CD8-positive, alpha-beta memory T cell (primary cell): ENCODE measurements at regions not wholly inside any gene's neighbourhood (a gene's known extent, or its start where the extent isn't known, plus 50 kb on each side); places are given as distances from the start of the nearest gene placed in this dataset.

Experiments
- CTCF ChIA-PET: fragments of 350-600 bp; sonication (Branson Sonifier 250); formaldehyde crosslinking; loops from one replicate; lab custom pipeline; 2021; ENCODE audit warnings: antibody characterized with exemption; lab: Charles Lee
- POLR2A ChIA-PET: fragments of 350-600 bp; sonication (Branson Sonifier 250); formaldehyde crosslinking; loops from one replicate; lab custom pipeline; 2021; ENCODE audit warnings: antibody characterized with exemption; lab: Charles Lee
- DNase-seq, 5 donors: peaks; one replicate each; pipeline versions ENCODE4 v3.0.0 to v3.0.0-alpha.2; 2020 to 2022; ENCODE audit warnings: mixed read lengths in 1 of 5
- H3K27ac ChIP-seq: one replicate; pipeline ENCODE4 v1.7.0; 2013; ENCODE audit warnings: low read depth, mild to moderate bottlenecking, low read length, moderate library complexity
- H3K27me3 ChIP-seq: 2 replicates; pipeline ENCODE4 v1.7.0; 2013; ENCODE audit warnings: low read length, mild to moderate bottlenecking; ENCODE audit not compliant: insufficient read depth, poor library complexity, severe bottlenecking
- H3K36me3 ChIP-seq: 2 replicates; pipeline ENCODE4 v1.7.0; 2013; ENCODE audit warnings: mild to moderate bottlenecking, low read length, moderate library complexity; ENCODE audit not compliant: insufficient read depth
- H3K4me1 ChIP-seq: 2 replicates; pipeline ENCODE4 v1.7.0; 2013; ENCODE audit warnings: mild to moderate bottlenecking, low read length, moderate library complexity; ENCODE audit not compliant: insufficient read depth
- H3K4me3 ChIP-seq: 2 replicates; pipeline ENCODE4 v1.7.0; 2013; ENCODE audit warnings: mild to moderate bottlenecking, low read length
- H3K9me3 ChIP-seq: 2 replicates; pipeline ENCODE4 v1.7.0; 2013; ENCODE audit warnings: mild to moderate bottlenecking, low read length
- H3K27ac Mint-ChIP-seq, 8 donors: one replicate each; pipeline ENCODE4 v1.8.0; 2020 to 2021; ENCODE audit warnings: mixed read lengths in 8 of 8, mild to moderate bottlenecking in 6 of 8, inconsistent platforms in 3 of 8, moderate library complexity in 3 of 8
- H3K27me3 Mint-ChIP-seq, 2 donors: one replicate each; pipeline ENCODE4 v1.8.0; 2020 to 2021; ENCODE audit warnings: mixed read lengths in 2 of 2, mild to moderate bottlenecking in 1 of 2, moderate library complexity in 1 of 2
- H3K36me3 Mint-ChIP-seq, 3 donors: one replicate each; pipeline ENCODE4 v1.8.0; 2020 to 2021; ENCODE audit warnings: mixed read lengths in 3 of 3, inconsistent platforms in 1 of 3, mild to moderate bottlenecking in 1 of 3
- H3K4me1 Mint-ChIP-seq, 3 donors: one replicate each; pipeline ENCODE4 v1.8.0; 2020 to 2021; ENCODE audit warnings: mixed read lengths in 3 of 3, inconsistent platforms in 1 of 3, mild to moderate bottlenecking in 1 of 3
- H3K4me3 Mint-ChIP-seq, 7 donors: one replicate each; pipeline ENCODE4 v1.8.0; 2020 to 2021; ENCODE audit warnings: mixed read lengths in 7 of 7, mild to moderate bottlenecking in 6 of 7, moderate library complexity in 4 of 7, inconsistent platforms in 2 of 7
- H3K9me3 Mint-ChIP-seq, 5 donors: one replicate each; pipeline ENCODE4 v1.8.0; 2020 to 2022; ENCODE audit warnings: mixed read lengths in 5 of 5, mild to moderate bottlenecking in 3 of 5, moderate library complexity in 2 of 5, inconsistent platforms in 1 of 5

DNA sequence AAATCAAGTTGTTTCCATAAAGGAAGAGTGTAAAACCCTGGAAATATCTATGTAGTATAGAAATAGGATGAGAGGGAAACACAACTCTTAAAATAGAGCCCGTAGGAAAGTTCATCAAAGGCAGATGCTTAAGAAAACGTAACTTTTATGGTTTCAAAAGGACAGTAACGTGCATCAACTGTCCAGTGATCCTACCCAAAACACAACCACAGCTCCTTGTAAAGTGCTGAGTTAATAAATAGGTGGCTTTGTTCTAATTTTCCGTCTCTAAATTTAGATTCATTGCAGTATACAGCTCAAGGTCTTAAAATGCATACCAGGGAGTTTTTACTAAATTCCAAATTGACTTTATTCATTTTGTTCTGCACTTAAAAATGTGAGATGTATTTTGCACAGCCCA lies 282.1 kb upstream of the ID2 start:
- H3K27ac Mint-ChIP-seq: no peak overlapping the region
- no peak overlapping the region for H3K4me3 Mint-ChIP-seq
- peaks cover 8 to 17% (median 11%) of the 10 kb centered on the region in 3 donors for H3K4me1 Mint-ChIP-seq
- ChIA-PET POLR2A (no interaction called here), CTCF (no interaction called here)
- no peak for DNase-seq
- no peaks in the 10 kb centered on the region for H3K9me3 Mint-ChIP-seq
- Histone ChIP-seq H3K27ac (no peak overlapping the region), H3K27me3 (no peaks in the 10 kb centered on the region), H3K9me3 (no peaks in the 10 kb centered on the region), H3K4me1 (no peaks in the 10 kb centered on the region), H3K4me3 (no peak overlapping the region), H3K36me3 (no peaks in the 10 kb centered on the region)
- H3K27me3 Mint-ChIP-seq: no peaks in the 10 kb centered on the region
- H3K36me3 Mint-ChIP-seq: peaks cover 0 to 2% (median 0%) of the 10 kb centered on the region in 3 donors

GRCh38 chr2:8400196-8400595 lies 281.7 kb upstream of the ID2 start:
- H3K4me3 Mint-ChIP-seq: no peak overlapping the region
- no peak overlapping the region for H3K27ac Mint-ChIP-seq
- no peaks in the 10 kb centered on the region for H3K4me1 ChIP-seq
- H3K27me3 Mint-ChIP-seq: no peaks in the 10 kb centered on the region
- no peaks in the 10 kb centered on the region for H3K9me3 ChIP-seq
- H3K4me1 Mint-ChIP-seq: peaks cover 5 to 15% (median 11%) of the 10 kb centered on the region in 3 donors
- no peaks in the 10 kb centered on the region for H3K9me3 Mint-ChIP-seq
- H3K36me3 Mint-ChIP-seq: peaks cover 0 to 2% (median 0%) of the 10 kb centered on the region in 3 donors
- H3K4me3 ChIP-seq: no peak overlapping the region
- H3K27ac ChIP-seq: no peak overlapping the region
- H3K27me3 ChIP-seq: no peaks in the 10 kb centered on the region
- DNase-seq: no peak
- POLR2A ChIA-PET: no interaction called here
- CTCF ChIA-PET: interaction anchor here (0.7 kb wide), 1 partner anchor 91 kb away, joined by 3 read pairs; no protein-coding TSS in a partner anchor
- no peaks in the 10 kb centered on the region for H3K36me3 ChIP-seq

DNA sequence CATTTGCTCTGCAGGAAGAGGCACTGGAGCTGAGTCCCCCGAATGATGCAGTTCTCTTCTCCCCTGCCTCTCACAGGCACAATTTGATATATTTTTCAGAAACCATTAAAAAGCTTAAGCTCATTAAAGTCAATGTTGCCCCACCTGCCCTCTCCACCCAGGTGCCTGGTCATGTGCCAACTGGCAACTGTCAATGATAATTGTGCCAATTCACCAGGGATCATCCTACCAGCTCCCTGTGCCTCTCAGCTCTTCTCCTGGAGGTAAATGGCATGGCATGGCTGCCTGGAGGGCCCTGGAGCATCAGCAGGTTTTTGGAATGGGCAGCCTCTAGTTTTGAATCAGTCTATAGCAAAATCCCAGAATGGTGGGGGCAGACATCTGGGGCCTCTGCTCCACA lies 279.6 kb upstream of the ID2 start:
- H3K36me3 ChIP-seq: no peaks in the 10 kb centered on the region
- CTCF ChIA-PET: no interaction called here
- H3K4me3 ChIP-seq: no peak overlapping the region
- peaks cover 0 to 7% (median 5%) of the 10 kb centered on the region in 3 donors for H3K4me1 Mint-ChIP-seq
- H3K27me3 ChIP-seq: no peaks in the 10 kb centered on the region
- no peaks in the 10 kb centered on the region for H3K9me3 Mint-ChIP-seq
- no peaks in the 10 kb centered on the region for H3K27me3 Mint-ChIP-seq
- no peak overlapping the region for H3K27ac ChIP-seq
- no peak for DNase-seq
- POLR2A ChIA-PET: no interaction called here
- no peaks in the 10 kb centered on the region for H3K9me3 ChIP-seq
- H3K4me1 ChIP-seq: no peaks in the 10 kb centered on the region
- H3K36me3 Mint-ChIP-seq: peaks cover 0 to 2% (median 0%) of the 10 kb centered on the region in 3 donors
- no peak overlapping the region for H3K4me3 Mint-ChIP-seq
- H3K27ac Mint-ChIP-seq: no peak overlapping the region

- Histone ChIP-seq H3K9me3 (no peaks in the 10 kb centered on the region), H3K27ac (no peak overlapping the region), H3K36me3 (no peaks in the 10 kb centered on the region), H3K27me3 (no peaks in the 10 kb centered on the region), H3K4me3 (no peak overlapping the region), H3K4me1 (no peaks in the 10 kb centered on the region)
- H3K36me3 Mint-ChIP-seq: peaks cover 0 to 2% (median 0%) of the 10 kb centered on the region in 3 donors
- no peak overlapping the region for H3K27ac Mint-ChIP-seq
- peak overlapping the region in 1 of 7 donors; percentile 35 for H3K4me3 Mint-ChIP-seq
- ChIA-PET POLR2A (no interaction called here), CTCF (no interaction called here)
- no peak for DNase-seq
- H3K4me1 Mint-ChIP-seq: peaks cover 6 to 12% (median 8%) of the 10 kb centered on the region in 3 donors
- no peaks in the 10 kb centered on the region for H3K27me3 Mint-ChIP-seq
- H3K9me3 Mint-ChIP-seq: no peaks in the 10 kb centered on the region
Measured at GRCh38 chr2:8403876-8404275, 278.0 kb upstream of the ID2 start.

GRCh38 chr2:8405334-8405733 lies 276.5 kb upstream of the ID2 start:
- no peak overlapping the region for H3K27ac ChIP-seq
- Mint-ChIP-seq H3K4me3 (no peak overlapping the region), H3K36me3 (peaks cover 0 to 2% (median 0%) of the 10 kb centered on the region in 3 donors), H3K27ac (no peak overlapping the region), H3K9me3 (no peaks in the 10 kb centered on the region), H3K27me3 (no peaks in the 10 kb centered on the region), H3K4me1 (peaks cover 12 to 21% (median 16%) of the 10 kb centered on the region in 3 donors)
- ChIA-PET CTCF (interaction anchor here (0.8 to 1.1 kb wide), 2 partner anchors 11 to 703 kb away, joined by 3 read pairs; no protein-coding TSS in a partner anchor), POLR2A (no interaction called here)
- H3K9me3 ChIP-seq: no peaks in the 10 kb centered on the region
- H3K27me3 ChIP-seq: no peaks in the 10 kb centered on the region
- no peaks in the 10 kb centered on the region for H3K36me3 ChIP-seq
- no peak overlapping the region for H3K4me3 ChIP-seq
- DNase-seq: no peak
- H3K4me1 ChIP-seq: no peaks in the 10 kb centered on the region

DNA sequence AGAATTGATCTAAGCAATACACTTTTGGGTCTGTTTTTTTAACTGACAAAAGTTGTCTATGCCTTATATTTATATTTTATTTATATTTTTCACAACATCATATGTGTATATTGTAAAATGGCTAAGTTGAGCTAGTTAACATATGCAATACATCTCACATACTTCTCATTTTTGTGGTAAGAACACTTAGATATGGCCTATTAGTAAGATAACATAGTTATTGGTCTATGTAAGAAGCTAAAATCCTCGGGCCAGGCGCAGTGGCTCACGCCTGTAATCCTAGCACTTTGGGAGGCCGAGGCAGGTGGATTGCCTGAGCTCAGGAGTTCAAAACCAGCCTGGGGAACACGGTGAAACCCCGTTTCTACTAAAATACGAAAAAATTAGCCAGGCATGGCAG lies 275.6 kb upstream of the ID2 start:
- H3K27me3 Mint-ChIP-seq: no peaks in the 10 kb centered on the region
- peaks cover 12 to 21% (median 16%) of the 10 kb centered on the region in 3 donors for H3K4me1 Mint-ChIP-seq
- peak overlapping the region in 1 of 8 donors; percentile 58 for H3K27ac Mint-ChIP-seq
- Histone ChIP-seq H3K9me3 (no peaks in the 10 kb centered on the region), H3K4me1 (no peaks in the 10 kb centered on the region), H3K27me3 (no peaks in the 10 kb centered on the region), H3K4me3 (no peak overlapping the region), H3K27ac (no peak overlapping the region), H3K36me3 (no peaks in the 10 kb centered on the region)
- ChIA-PET POLR2A (interaction anchor here (0.6 kb wide), 1 partner anchor 76 kb away, joined by 4 read pairs; no protein-coding TSS in a partner anchor), CTCF (no interaction called here)
- no peak overlapping the region for H3K4me3 Mint-ChIP-seq
- H3K9me3 Mint-ChIP-seq: no peaks in the 10 kb centered on the region
- no peak for DNase-seq
- H3K36me3 Mint-ChIP-seq: peaks cover 0 to 2% (median 0%) of the 10 kb centered on the region in 3 donors

DNA sequence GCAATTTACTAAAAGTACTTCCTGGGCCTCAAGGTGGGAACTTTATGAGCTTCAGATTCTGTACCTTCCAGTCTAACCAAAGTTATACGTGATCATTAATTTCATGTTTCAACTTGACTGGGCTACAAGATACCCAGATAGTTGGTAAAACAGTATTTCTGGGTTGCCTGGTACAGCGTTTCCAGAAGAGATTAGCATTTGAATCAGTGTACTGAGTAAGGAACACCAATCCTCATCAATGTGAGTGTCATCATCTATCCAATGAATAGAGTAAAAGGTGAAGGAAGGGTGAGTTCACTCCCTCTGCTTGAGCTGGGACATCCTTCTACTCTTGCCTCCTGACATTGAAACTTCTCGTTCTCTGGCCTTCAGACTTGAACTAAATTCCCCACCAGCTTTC lies 274.5 kb upstream of the ID2 start:
- peaks cover 12 to 21% (median 16%) of the 10 kb centered on the region in 3 donors for H3K4me1 Mint-ChIP-seq
- Histone ChIP-seq H3K4me3 (no peak overlapping the region), H3K9me3 (no peaks in the 10 kb centered on the region), H3K36me3 (no peaks in the 10 kb centered on the region), H3K4me1 (no peaks in the 10 kb centered on the region), H3K27me3 (no peaks in the 10 kb centered on the region), H3K27ac (no peak overlapping the region)
- H3K9me3 Mint-ChIP-seq: no peaks in the 10 kb centered on the region
- CTCF ChIA-PET: no interaction called here
- no peak for DNase-seq
- H3K36me3 Mint-ChIP-seq: peaks cover 0 to 2% (median 0%) of the 10 kb centered on the region in 3 donors
- H3K4me3 Mint-ChIP-seq: no peak overlapping the region
- peak overlapping the region in 2 of 8 donors; percentile 25 to 26 for H3K27ac Mint-ChIP-seq
- no peaks in the 10 kb centered on the region for H3K27me3 Mint-ChIP-seq
- POLR2A ChIA-PET: interaction anchor here (0.6 kb wide), 1 partner anchor 825 kb away, joined by 3 read pairs; no protein-coding TSS in a partner anchor

- peak in 4 of 5 donors; percentile 25 to 56 (median 31) for DNase-seq
- Histone ChIP-seq H3K27me3 (no peaks in the 10 kb centered on the region), H3K27ac (no peak overlapping the region), H3K36me3 (no peaks in the 10 kb centered on the region), H3K4me3 (no peak overlapping the region), H3K9me3 (no peaks in the 10 kb centered on the region), H3K4me1 (no peaks in the 10 kb centered on the region)
- no peaks in the 10 kb centered on the region for H3K27me3 Mint-ChIP-seq
- peak overlapping the region; percentile 41 to 93 (median 80) for H3K27ac Mint-ChIP-seq
- CTCF ChIA-PET: no interaction called here
- POLR2A ChIA-PET: interaction anchor here (0.6 kb wide), 1 partner anchor 34 kb away, joined by 4 read pairs; no protein-coding TSS in a partner anchor
- peaks cover 12 to 21% (median 16%) of the 10 kb centered on the region in 3 donors for H3K4me1 Mint-ChIP-seq
- peak overlapping the region in 5 of 7 donors; percentile 0 to 64 (median 26) for H3K4me3 Mint-ChIP-seq
- H3K9me3 Mint-ChIP-seq: no peaks in the 10 kb centered on the region
- peaks cover 0 to 2% (median 0%) of the 10 kb centered on the region in 3 donors for H3K36me3 Mint-ChIP-seq
Measured at GRCh38 chr2:8408560-8409460, 273.0 kb upstream of the ID2 start.
